ENCODE measurements at regions not wholly inside any gene's neighbourhood (a gene's known extent, or its start where the extent isn't known, plus 50 kb on each side); places are given as distances from the start of the nearest gene placed in this dataset.
"Not testable (repeated sequence)": the region's sequence is repeated elsewhere in the genome, so short reads cannot be mapped to it uniquely, and the experiment has no call there.

GRCh38 chr5:44756097-44756496 is 52.6 kb upstream of the MRPS30 start:
- not testable (repeated sequence) for H3K4me3 ChIP-seq (ENCODE audit: low read depth, low read length); DNase-seq (ENCODE audit: low read depth)

- no peak overlapping the region for H3K4me3 ChIP-seq (ENCODE audit: low read depth, low read length)
These were observed 61.4 kb upstream of the MRPS30 start for GRCh38 chr5:44747396-44747795.

GRCh38 chr5:44740660-44741059 is 68.1 kb upstream of the MRPS30 start:
- no peak for DNase-seq (ENCODE audit: low read depth)
- no peak overlapping the region for H3K4me3 ChIP-seq (ENCODE audit: low read depth, low read length)

More at GRCh38 chr5:44747396-44747795, 61.4 kb upstream of the MRPS30 start:
- DNase-seq (ENCODE audit: low read depth), result no peak

DNA sequence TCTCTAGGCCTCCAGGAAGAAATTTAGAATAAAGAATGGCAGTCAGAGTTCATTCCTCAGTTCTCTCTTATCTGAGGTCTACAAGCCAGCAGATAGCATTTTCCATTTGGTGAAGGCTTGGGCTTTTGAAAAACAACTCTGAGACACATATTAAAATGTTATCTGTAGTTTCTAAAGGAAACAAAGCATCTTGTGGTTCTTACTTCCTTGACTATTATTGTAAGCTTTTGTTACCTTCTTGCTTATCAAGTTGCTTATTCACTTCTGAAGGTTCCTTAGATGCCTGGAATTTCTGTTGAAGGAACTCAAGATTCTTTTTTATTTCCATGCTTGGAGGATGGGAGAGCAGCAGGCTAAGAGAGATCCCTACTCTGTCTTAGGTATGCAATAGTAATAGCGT is 79.2 kb upstream of the MRPS30 start:
- DNase-seq (ENCODE audit: low read depth), result no peak
- H3K4me3 ChIP-seq (ENCODE audit: low read depth, low read length), result no peak overlapping the region

DNA sequence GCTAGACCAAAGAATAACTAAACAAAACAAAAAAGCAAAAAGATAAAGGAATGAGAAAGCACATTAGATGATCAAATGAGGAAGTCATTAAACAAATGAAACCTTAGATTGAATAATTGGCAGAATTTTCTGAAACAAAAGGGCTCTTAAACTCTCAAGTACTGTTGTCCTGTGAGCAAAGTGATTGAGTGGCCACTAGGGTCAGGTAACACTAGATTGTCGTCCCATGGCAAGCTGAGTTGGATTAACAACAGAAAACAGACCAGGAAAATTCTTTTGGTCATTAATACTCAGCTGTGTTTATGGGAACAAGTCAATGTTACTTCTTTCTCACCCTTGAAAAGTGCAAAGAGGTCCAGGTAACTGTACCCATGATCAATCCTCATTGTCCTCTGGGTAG is 81.6 kb upstream of the MRPS30 start:
- H3K4me3 ChIP-seq (ENCODE audit: low read depth, low read length), result no peak overlapping the region
- DNase-seq (ENCODE audit: low read depth), result no peak

DNA sequence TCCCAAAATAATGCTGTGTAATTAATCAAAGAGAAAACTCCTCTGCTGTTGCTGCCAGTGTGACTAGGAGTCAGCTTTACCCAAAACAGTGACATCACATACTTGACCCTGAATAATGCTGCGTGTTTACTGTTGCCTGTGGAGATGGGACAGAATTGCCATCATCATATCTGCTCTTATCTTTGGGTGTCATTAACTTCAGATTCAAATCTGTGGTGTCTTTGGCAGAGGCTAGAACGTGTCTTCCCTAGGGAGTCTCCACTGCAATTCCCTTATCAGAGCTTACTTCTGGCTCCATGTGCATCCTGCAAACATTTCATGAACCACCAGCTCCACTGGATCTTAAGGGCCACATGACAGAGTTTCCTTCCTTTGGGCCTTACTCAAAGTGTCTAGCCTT is 88.9 kb upstream of the MRPS30 start:
- no peak overlapping the region for H3K4me3 ChIP-seq (ENCODE audit: low read depth, low read length)
- no peak for DNase-seq (ENCODE audit: low read depth)

- H3K4me3 ChIP-seq (ENCODE audit: low read depth, low read length), result no peak overlapping the region
- no peak for DNase-seq (ENCODE audit: low read depth)
These were observed 93.7 kb upstream of the MRPS30 start for GRCh38 chr5:44714871-44715561.

DNA sequence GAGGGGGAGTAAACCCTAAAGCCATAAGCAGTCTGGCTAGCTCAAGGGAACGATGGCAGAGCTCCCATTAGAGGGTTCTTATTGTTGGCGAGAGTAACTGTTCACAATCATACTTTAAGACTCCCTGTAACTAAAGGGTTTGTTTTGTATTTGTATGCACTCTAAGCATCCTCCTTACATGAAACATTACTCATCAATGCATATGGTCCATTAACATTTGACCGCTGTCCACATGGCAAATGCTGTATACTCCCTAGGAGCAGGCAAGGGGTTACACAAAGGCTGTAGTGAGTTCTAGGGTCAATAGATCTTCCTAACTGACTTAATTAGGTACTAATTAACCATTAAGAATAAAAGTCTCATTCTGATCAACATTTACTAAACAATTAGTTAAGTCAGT is 95.3 kb upstream of the MRPS30 start:
- H3K4me3 ChIP-seq (ENCODE audit: low read depth, low read length), result no peak overlapping the region
- no peak for DNase-seq (ENCODE audit: low read depth)

DNA sequence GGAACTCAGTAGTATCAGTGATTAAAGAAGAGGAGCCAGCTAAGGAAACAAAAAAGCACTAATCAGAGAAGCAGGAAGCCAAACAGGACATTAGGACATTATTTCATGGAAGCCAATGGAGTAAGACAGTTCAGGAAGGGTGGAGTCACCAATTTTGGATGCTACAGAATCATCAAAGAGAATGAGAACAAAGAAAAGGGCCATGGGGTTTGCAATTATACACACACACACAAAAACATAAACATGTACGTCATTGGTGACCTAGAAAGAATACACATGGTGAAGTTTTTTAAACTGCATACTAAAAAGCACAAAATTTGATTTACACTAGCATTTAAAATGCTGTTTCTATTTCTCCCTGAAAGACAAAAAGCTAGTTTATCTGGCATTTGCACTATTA is 96.8 kb upstream of the MRPS30 start:
- no peak overlapping the region for H3K4me3 ChIP-seq (ENCODE audit: low read depth, low read length)
- no peak for DNase-seq (ENCODE audit: low read depth)

GRCh38 chr5:44708602-44709001 is 100.1 kb upstream of the MRPS30 start:
- DNase-seq (ENCODE audit: low read depth), result no peak
- no peak overlapping the region for H3K4me3 ChIP-seq (ENCODE audit: low read depth, low read length)

- no peak overlapping the region for H3K4me3 ChIP-seq (ENCODE audit: low read depth, low read length)
- no peak for DNase-seq (ENCODE audit: low read depth)
These were observed 101.0 kb upstream of the MRPS30 start for GRCh38 chr5:44707721-44708120.

DNA sequence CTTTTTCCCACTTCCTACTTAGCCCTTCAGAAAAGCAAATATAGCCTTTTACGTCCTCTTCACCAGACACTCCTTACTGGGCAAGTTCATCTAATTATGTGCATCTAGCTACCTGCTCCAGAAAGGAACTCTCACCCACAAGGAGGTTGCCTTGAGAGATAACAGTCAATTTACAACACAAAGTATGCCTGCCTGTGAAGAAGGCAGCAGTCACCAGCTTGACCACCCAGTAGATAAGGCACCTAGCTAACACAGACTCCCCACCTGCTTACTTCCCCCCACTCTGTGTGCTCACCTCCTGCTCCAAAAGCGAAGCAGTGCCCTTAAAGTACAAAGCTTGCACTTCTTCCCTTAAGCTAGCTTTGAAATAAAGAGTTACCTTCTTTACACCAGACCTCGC is 111.7 kb upstream of the MRPS30 start:
- no peak for DNase-seq (ENCODE audit: low read depth)
- no peak overlapping the region for H3K4me3 ChIP-seq (ENCODE audit: low read depth, low read length)

DNA sequence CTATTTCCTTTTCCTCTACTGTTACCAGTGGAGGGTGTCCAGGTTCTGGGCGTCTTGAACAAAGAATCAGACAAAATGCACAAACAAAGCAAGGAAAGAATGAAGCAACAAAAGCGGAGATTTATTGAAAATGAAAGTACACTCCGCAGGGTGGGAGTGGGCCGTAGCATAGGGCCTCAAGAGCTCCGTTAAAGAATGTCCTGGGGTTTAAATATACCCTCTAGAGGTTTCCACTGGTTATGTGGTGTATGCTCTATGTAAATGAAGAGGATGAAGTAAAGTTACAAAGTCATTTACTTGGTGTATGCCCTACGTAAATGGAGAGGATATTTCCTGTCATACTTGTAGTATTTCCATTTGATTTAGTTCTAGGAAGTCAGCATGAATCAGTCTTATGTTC is 113.5 kb upstream of the MRPS30 start:
- H3K4me3 ChIP-seq (ENCODE audit: low read depth, low read length), result no peak overlapping the region
- DNase-seq (ENCODE audit: low read depth), result no peak

DNA sequence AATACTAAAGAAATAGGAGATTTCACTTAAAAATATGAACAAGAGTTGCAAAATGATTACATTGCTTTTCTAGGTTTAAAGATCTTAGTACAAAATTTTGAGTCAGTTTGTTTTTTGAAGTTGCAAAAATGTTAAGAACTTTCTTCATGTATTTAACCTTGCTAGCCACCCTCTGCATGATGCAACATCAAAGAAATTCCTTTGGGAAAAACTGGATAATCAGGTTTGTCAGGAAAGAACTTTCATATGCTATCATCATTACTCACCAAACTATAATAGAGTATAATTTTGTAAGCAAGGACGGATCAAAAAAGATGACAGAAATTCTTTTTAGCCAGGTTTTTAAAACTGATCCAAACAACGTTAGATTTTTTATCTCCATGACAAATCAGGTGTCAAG is 116.9 kb upstream of the MRPS30 start:
- DNase-seq (ENCODE audit: low read depth), result no peak
- H3K4me3 ChIP-seq (ENCODE audit: low read depth, low read length), result no peak overlapping the region

- no peak overlapping the region for H3K4me3 ChIP-seq (ENCODE audit: low read depth, low read length)
- no peak for DNase-seq (ENCODE audit: low read depth)
These were observed 126.8 kb upstream of the MRPS30 start for GRCh38 chr5:44681906-44682305.

DNA sequence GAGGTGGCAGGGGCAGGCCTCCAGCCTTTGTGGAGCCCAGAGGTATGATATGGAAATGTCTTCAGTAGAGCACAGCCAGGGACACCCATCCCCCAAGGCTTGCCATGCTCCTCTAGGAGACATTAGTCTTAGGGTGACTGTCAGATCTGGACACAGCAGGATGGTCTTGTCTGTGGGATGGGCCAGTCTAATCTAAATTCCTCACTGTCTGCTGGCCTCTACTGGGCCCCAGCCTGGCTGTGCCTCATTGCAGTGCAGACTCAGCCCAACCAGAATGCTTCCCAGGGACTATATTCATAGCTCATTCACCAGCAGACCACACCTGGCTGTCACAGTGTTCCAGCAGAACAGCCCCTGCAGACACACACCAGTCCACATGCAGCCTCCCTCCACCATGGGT is 129.5 kb upstream of the MRPS30 start:
- H3K4me3 ChIP-seq (ENCODE audit: low read depth, low read length), result no peak overlapping the region
- no peak for DNase-seq (ENCODE audit: low read depth)

DNA sequence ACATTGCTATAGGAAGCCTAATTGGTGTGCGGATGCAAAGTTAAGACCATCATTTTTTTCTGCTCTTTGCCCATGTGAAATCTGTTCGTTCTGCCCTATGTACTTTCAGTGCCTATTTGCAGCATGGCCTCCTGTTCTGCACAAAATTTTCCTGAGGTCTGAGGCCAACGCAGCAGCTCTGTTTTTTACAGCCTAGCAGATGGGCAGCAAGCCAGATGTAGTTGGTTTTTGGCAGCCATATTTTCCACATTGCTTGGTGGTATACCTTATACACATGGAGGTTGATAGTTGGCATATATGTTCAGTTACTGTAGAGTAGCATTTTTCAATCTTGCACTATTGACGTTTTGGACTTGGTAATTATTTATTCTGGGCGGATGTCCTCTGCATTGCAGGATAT is 133.5 kb upstream of the MRPS30 start:
- no peak overlapping the region for H3K4me3 ChIP-seq (ENCODE audit: low read depth, low read length)
- no peak for DNase-seq (ENCODE audit: low read depth)

DNA sequence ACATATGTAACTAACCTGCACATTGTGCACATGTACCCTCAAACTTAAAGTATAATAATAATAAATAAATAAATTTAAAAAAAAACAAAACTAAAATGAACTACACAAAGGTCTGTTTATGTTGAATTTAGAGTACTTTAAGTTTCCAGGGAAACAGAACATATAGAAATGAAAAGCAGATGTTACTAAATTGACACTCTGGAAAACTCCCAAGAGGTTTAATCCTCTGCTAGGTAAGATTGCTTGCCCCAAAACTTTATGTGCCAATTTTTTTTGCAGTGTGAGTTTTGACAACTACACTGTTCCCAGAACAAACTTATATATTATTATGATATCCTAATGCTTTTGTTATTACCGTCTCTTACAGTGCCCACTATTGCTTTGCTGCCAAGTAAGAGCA is 134.3 kb upstream of the MRPS30 start:
- no peak overlapping the region for H3K4me3 ChIP-seq (ENCODE audit: low read depth, low read length)
- DNase-seq (ENCODE audit: low read depth), result no peak

- not testable (repeated sequence) for H3K4me3 ChIP-seq (ENCODE audit: low read depth, low read length); DNase-seq (ENCODE audit: low read depth)
These were observed 140.3 kb upstream of the MRPS30 start for GRCh38 chr5:44668471-44668870.

- H3K4me3 ChIP-seq (ENCODE audit: low read depth, low read length), result no peak overlapping the region
- no peak for DNase-seq (ENCODE audit: low read depth)
These were observed 143.5 kb upstream of the MRPS30 start for GRCh38 chr5:44665101-44665701.

DNA sequence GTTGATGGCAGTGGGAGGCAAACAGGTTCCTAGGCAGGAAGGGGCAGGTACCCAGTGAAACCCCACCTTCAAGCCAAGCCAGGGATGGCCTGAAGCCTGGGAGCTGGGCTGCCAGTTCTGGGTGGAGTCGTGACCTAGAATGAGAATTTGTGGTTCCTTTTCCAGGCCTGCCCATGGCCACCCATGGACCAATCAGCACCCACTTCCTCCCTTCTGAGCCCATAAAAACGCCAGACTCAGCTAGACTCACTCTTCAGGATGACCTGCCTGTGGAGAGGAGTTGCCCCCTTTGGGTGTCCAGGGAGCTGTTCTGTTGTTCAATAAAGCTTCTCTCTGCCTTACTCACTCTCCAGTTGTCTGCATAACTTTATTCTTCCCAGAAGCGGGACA is 144.0 kb upstream of the MRPS30 start:
- no peak overlapping the region for H3K4me3 ChIP-seq (ENCODE audit: low read depth, low read length)
- no peak for DNase-seq (ENCODE audit: low read depth)
